ENCODE measurements at regions not wholly inside any gene's neighbourhood (a gene's known extent, or its start where the extent isn't known, plus 50 kb on each side); places are given as distances from the start of the nearest gene placed in this dataset.
A peak's percentile ranks its signal among the peaks of the same experiment; 100 is the strongest.

GRCh38 chr2:180892091-180892490 is 88.3 kb upstream of the UBE2E3 start:
- no peak for DNase-seq
- Histone ChIP-seq H3K36me3 (no peaks in the 10 kb centered on the region), H3K9me3 (no peaks in the 10 kb centered on the region), H3K4me3 (no peak overlapping the region), H3K27ac (no peak overlapping the region), H3K27me3 (no peaks in the 10 kb centered on the region), H3K4me1 (no peaks in the 10 kb centered on the region)
- intact Hi-C loops (cut with DNase I), result no loop called here
- TF ChIP-seq CTCF (IDR thresholded peaks at IDR 0.05) (no peak), POLR2A (IDR thresholded peaks at IDR 0.05) (no peak)
- ATAC-seq, result no peak
- WGBS (ENCODE audit: insufficient coverage, low coverage, low lambda C conversion rate, missing lambda C conversion rate), result 59% methylated on average over 4 of the region's 4 CpGs

- H3K27ac ChIP-seq, result no peak overlapping the region
- no peak overlapping the region for H3K4me3 ChIP-seq
- DNase-seq, result no peak
- no peaks in the 10 kb centered on the region for H3K4me1 ChIP-seq
- TF ChIP-seq POLR2A (IDR thresholded peaks at IDR 0.05), result no peak
- TF ChIP-seq CTCF (IDR thresholded peaks at IDR 0.05), result no peak
- no peaks in the 10 kb centered on the region for H3K27me3 ChIP-seq
- no peaks in the 10 kb centered on the region for H3K36me3 ChIP-seq
- H3K9me3 ChIP-seq, result no peaks in the 10 kb centered on the region
- intact Hi-C loops (cut with DNase I), result no loop called here
- no peak for ATAC-seq
These were observed 89.0 kb upstream of the UBE2E3 start for GRCh38 chr2:180891360-180891759.

DNA sequence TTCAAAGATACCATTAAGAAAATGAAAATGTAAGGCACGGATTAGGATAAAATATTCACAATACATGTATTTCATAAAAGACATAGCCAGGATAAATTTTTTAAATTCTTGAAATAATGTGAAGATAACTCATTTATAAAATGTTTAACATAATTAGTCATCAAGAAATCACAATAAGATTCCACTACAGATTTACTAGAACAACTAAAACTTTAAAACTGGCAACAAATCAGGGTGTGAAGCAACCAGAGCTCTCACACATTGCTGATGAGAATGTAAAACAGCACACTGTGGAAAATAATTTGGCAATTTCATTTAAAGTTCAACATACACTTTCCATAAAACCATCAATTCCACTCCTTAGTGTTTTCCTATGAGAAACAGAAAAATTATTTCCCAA is 89.6 kb upstream of the UBE2E3 start:
- intact Hi-C loops (cut with DNase I), result no loop called here
- Histone ChIP-seq H3K36me3 (no peaks in the 10 kb centered on the region), H3K27ac (no peak overlapping the region), H3K4me1 (no peaks in the 10 kb centered on the region), H3K27me3 (no peaks in the 10 kb centered on the region), H3K4me3 (no peak overlapping the region), H3K9me3 (no peaks in the 10 kb centered on the region)
- 83% methylated on average over 1 of the region's 1 CpG for WGBS (ENCODE audit: insufficient coverage, low coverage, low lambda C conversion rate, missing lambda C conversion rate)
- DNase-seq (no peak), ATAC-seq (no peak)
- TF ChIP-seq CTCF (IDR thresholded peaks at IDR 0.05), result no peak
- TF ChIP-seq POLR2A (IDR thresholded peaks at IDR 0.05), result no peak

- Histone ChIP-seq H3K4me1 (no peaks in the 10 kb centered on the region), H3K27ac (no peak overlapping the region), H3K9me3 (no peaks in the 10 kb centered on the region), H3K27me3 (no peaks in the 10 kb centered on the region), H3K36me3 (no peaks in the 10 kb centered on the region), H3K4me3 (no peak overlapping the region)
- intact Hi-C loops (cut with DNase I), result no loop called here
- ATAC-seq, result no peak
- peak in 1 of 3 donors; percentile 48 for DNase-seq
- TF ChIP-seq CTCF (IDR thresholded peaks at IDR 0.05), result no peak
These were observed 97.4 kb upstream of the UBE2E3 start for GRCh38 chr2:180882959-180883358.

DNA sequence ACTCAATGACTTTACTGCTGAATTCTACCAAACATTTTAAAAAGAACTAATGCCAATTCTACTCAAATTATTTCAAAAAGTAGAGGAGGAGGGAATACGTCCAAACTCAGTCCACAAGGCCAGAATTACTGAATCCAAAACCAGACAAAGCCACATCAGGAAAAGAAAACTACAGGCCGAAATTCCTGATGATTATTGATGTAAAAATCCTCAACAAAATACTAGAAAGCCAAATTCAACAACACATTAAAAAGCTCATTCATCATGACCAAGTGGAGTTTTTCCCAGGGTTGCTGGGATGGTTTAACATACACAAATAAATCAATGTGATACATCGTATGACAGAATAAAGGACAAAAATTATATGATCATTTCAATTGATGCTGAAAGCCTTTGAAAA is 103.9 kb upstream of the UBE2E3 start:
- H3K27ac ChIP-seq, result no peak overlapping the region
- H3K36me3 ChIP-seq, result no peaks in the 10 kb centered on the region
- no peaks in the 10 kb centered on the region for H3K9me3 ChIP-seq
- no peaks in the 10 kb centered on the region for H3K4me1 ChIP-seq
- no peak for ATAC-seq
- intact Hi-C loops (cut with DNase I), result no loop called here
- WGBS (ENCODE audit: insufficient coverage, low coverage, low lambda C conversion rate, missing lambda C conversion rate), result 11% methylated on average over 3 of the region's 3 CpGs
- no peak overlapping the region for H3K4me3 ChIP-seq
- H3K27me3 ChIP-seq, result no peaks in the 10 kb centered on the region
- DNase-seq, result no peak
- no peak for TF ChIP-seq POLR2A (IDR thresholded peaks at IDR 0.05)

Data from right lobe of liver (tissue), 6 donors.